ENCODE measurements at regions not wholly inside any gene's neighbourhood (a gene's known extent, or its start where the extent isn't known, plus 50 kb on each side); places are given as distances from the start of the nearest gene placed in this dataset.

- TF ChIP-seq CTCF (IDR thresholded peaks at IDR 0.05; ENCODE audit: low read length) (peak; percentile 74), EZH2 (optimal IDR thresholded peaks at IDR 0.05; ENCODE audit: low read depth, low read length) (no peak)
These were observed 203.1 kb upstream of the EDNRB start for GRCh38 chr13:78121459-78122348.

Measured in MM.1S (cell line).